IMR-90 (cell line): ENCODE measurements at regions not wholly inside any gene's neighbourhood (a gene's known extent, or its start where the extent isn't known, plus 50 kb on each side); places are given as distances from the start of the nearest gene placed in this dataset.
A peak's percentile ranks its signal among the peaks of the same experiment; 100 is the strongest.

Experiments used
- ATAC-seq: fragments of 200-7000 bp; cut with Tn5 transposase; 2 replicates; pipeline ENCODE4 v1.9.1; 2020; ENCODE audit warnings: low read depth, mild to moderate bottlenecking, moderate library complexity
- BruUV-seq: library from RNA; stranded (reverse); fragments of 400-500 nt; replicated peaks from 2 replicates; lab custom pipeline; 2021; lab: Mats Ljungman, UMichigan
- CTCF ChIA-PET: fragments of 300-600 bp; formaldehyde crosslinking; extraction: SDS; loops from one replicate; lab custom pipeline; 2021; ENCODE audit warnings: antibody characterized with exemption; lab: Yijun Ruan, JAX
- POLR2A ChIA-PET: fragments of 300-600 bp; sonication (Branson Sonifier 250); formaldehyde crosslinking; loops from one replicate; lab custom pipeline; 2022; ENCODE audit warnings: antibody characterized with exemption; ENCODE audit not compliant: unreplicated experiment; lab: Charles Lee
- DNase-seq: peaks from one replicate; pipeline ENCODE4 v3.0.0; 2013
- H2AFZ ChIP-seq: replicated peaks from 2 replicates; pipeline ENCODE3; 2013; ENCODE audit warnings: low read length, mild to moderate bottlenecking; ENCODE audit not compliant: poor library complexity
- H2AK5ac ChIP-seq: 2 replicates; pipeline ENCODE4 v1.6.1; 2013; ENCODE audit warnings: low read depth, low read length, inconsistent platforms
- H2AK9ac ChIP-seq: replicated peaks from 2 replicates; pipeline ENCODE3; 2013; ENCODE audit warnings: mild to moderate bottlenecking, low read depth, low read length, moderate library complexity; ENCODE audit not compliant: poor library complexity
- H2BK120ac ChIP-seq: 2 replicates; pipeline ENCODE4 v1.6.1; 2013; ENCODE audit warnings: low read depth, low read length, inconsistent platforms
- H2BK15ac ChIP-seq: 3 replicates; pipeline ENCODE4 v1.6.1; 2013; ENCODE audit warnings: low read depth, low read length, inconsistent platforms
- H2BK20ac ChIP-seq: 2 replicates; pipeline ENCODE4 v1.6.1; 2013; ENCODE audit warnings: low read depth, mild to moderate bottlenecking, inconsistent platforms, low read length, moderate library complexity
- H2BK5ac ChIP-seq: 2 replicates; pipeline ENCODE4 v1.6.1; 2013; ENCODE audit warnings: mild to moderate bottlenecking, low read depth, low read length, inconsistent platforms; ENCODE audit not compliant: poor library complexity, severe bottlenecking
- H3K14ac ChIP-seq: replicated peaks from 2 replicates; pipeline ENCODE4 v1.6.1; 2013; ENCODE audit warnings: low read depth, low read length, inconsistent platforms
- H3K18ac ChIP-seq: 2 replicates; pipeline ENCODE4 v1.6.1; 2013; ENCODE audit warnings: low read depth, low read length, control low read depth
- H3K23ac ChIP-seq: 2 replicates; pipeline ENCODE4 v1.6.1; 2013; ENCODE audit warnings: low read depth, low read length, inconsistent platforms
- H3K27ac ChIP-seq: 2 replicates; pipeline ENCODE4 v1.5.1; 2013; ENCODE audit warnings: mild to moderate bottlenecking, control low read depth, low read length; ENCODE audit not compliant: insufficient read depth
- H3K27me3 ChIP-seq: 2 replicates; pipeline ENCODE4 v1.6.1; 2013; ENCODE audit warnings: low read length; ENCODE audit not compliant: control insufficient read depth, insufficient read depth
- H3K36me3 ChIP-seq: 2 replicates; pipeline ENCODE4 v1.6.1; 2013; ENCODE audit warnings: low read length, mixed read lengths; ENCODE audit not compliant: control insufficient read depth, insufficient read depth
- H3K4ac ChIP-seq: 2 replicates; pipeline ENCODE4 v1.6.1; 2013; ENCODE audit warnings: low read depth, low read length, inconsistent platforms
- H3K4me1 ChIP-seq: 2 replicates; pipeline ENCODE4 v1.6.1; 2013; ENCODE audit warnings: low read length, mixed read lengths; ENCODE audit not compliant: control insufficient read depth, insufficient read depth
- H3K4me2 ChIP-seq: 2 replicates; pipeline ENCODE4 v1.6.1; 2013; ENCODE audit warnings: low read depth, mild to moderate bottlenecking, control low read depth, low read length, moderate library complexity
- H3K4me3 ChIP-seq: 2 replicates; pipeline ENCODE4 v1.5.1; 2013; ENCODE audit warnings: low read depth, mild to moderate bottlenecking, control low read depth, low read length, moderate library complexity; ENCODE audit not compliant: insufficient read depth
- H3K56ac ChIP-seq: 2 replicates; pipeline ENCODE4 v1.6.1; 2013; ENCODE audit warnings: low read length, inconsistent platforms; ENCODE audit not compliant: insufficient read depth; ENCODE audit errors: extremely low read depth
- H3K79me1 ChIP-seq, 2 experiments: 2 replicates each; pipeline ENCODE4 v1.6.1; 2013; ENCODE audit warnings: low read length in 2 of 2, inconsistent platforms in 1 of 2, low read depth in 1 of 2
- H3K9ac ChIP-seq: 2 replicates; pipeline ENCODE4 v1.6.1; 2013; ENCODE audit warnings: low read depth, low read length, control low read depth
- H3K9me1 ChIP-seq: 2 replicates; pipeline ENCODE4 v1.6.1; 2013; ENCODE audit warnings: low read length, inconsistent platforms; ENCODE audit not compliant: insufficient read depth
- H3K9me3 ChIP-seq: 2 replicates; pipeline ENCODE4 v1.6.1; 2013; ENCODE audit warnings: low read length; ENCODE audit not compliant: control insufficient read depth, insufficient read depth
- H4K20me1 ChIP-seq: 2 replicates; pipeline ENCODE4 v1.6.1; 2013; ENCODE audit warnings: low read length, inconsistent platforms; ENCODE audit not compliant: insufficient read depth
- H4K5ac ChIP-seq: 2 replicates; pipeline ENCODE4 v1.6.1; 2013; ENCODE audit warnings: mild to moderate bottlenecking, low read depth, low read length, control low read depth
- H4K8ac ChIP-seq, 2 experiments: 2 replicates each; pipeline ENCODE4 v1.6.1; 2013; ENCODE audit warnings: low read depth in 2 of 2, low read length in 2 of 2, control low read depth in 1 of 2, inconsistent platforms in 1 of 2
- H4K91ac ChIP-seq: 2 replicates; pipeline ENCODE4 v1.6.1; 2013; ENCODE audit warnings: low read depth, low read length, inconsistent platforms; ENCODE audit not compliant: insufficient read depth
- BHLHE40 ChIP-seq: fragments of 150-350 bp; IDR thresholded peaks from 2 replicates; pipeline ENCODE4 v1.6.1; 2016; ENCODE audit warnings: mild to moderate bottlenecking, low read depth, low read length
- CEBPB ChIP-seq: IDR thresholded peaks from 2 replicates; pipeline ENCODE4 v1.6.1; 2012; ENCODE audit warnings: low read depth, low read length, improper control_type of control experiment
- CHD1 ChIP-seq: IDR thresholded peaks from 2 replicates; pipeline ENCODE4 v1.6.1; 2012; ENCODE audit warnings: low read depth, low read length, improper control_type of control experiment
- CTCF ChIP-seq: conservative IDR thresholded peaks from 2 replicates; pipeline ENCODE4 v1.5.1; 2012; ENCODE audit warnings: mild to moderate bottlenecking, low read depth, low read length, improper control_type of control experiment
- ELK1 ChIP-seq: fragments of 150-350 bp; IDR thresholded peaks from 2 replicates; pipeline ENCODE4 v1.6.1; 2016; ENCODE audit warnings: low read depth, mild to moderate bottlenecking, low read length, moderate library complexity, borderline replicate concordance
- FOS ChIP-seq: fragments of 150-350 bp; IDR thresholded peaks from 2 replicates; pipeline ENCODE4 v1.6.1; 2016; ENCODE audit warnings: low read depth, low read length
- MAFK ChIP-seq: IDR thresholded peaks from 2 replicates; pipeline ENCODE4 v1.6.1; 2012; ENCODE audit warnings: low read depth, low read length, improper control_type of control experiment
- MAZ ChIP-seq: IDR thresholded peaks from 2 replicates; pipeline ENCODE4 v1.6.1; 2012; ENCODE audit warnings: low read depth, mild to moderate bottlenecking, low read length, improper control_type of control experiment, moderate library complexity, borderline replicate concordance
- MXI1 ChIP-seq: IDR thresholded peaks from 2 replicates; pipeline ENCODE4 v1.6.1; 2012; ENCODE audit warnings: low read depth, mild to moderate bottlenecking, low read length, moderate library complexity, borderline replicate concordance
- NFE2L2 ChIP-seq: fragments of 150-350 bp; IDR thresholded peaks from 2 replicates; pipeline ENCODE4 v1.6.1; 2016; ENCODE audit warnings: low read depth, mild to moderate bottlenecking, low read length
- POLR2A ChIP-seq: IDR thresholded peaks from 2 replicates; pipeline ENCODE4 v1.6.1; 2012; ENCODE audit warnings: mild to moderate bottlenecking, low read depth, low read length
- RAD21 ChIP-seq: IDR thresholded peaks from 2 replicates; pipeline ENCODE4 v1.6.1; 2012; ENCODE audit warnings: low read length, improper control_type of control experiment
- RCOR1 ChIP-seq: IDR thresholded peaks from 2 replicates; pipeline ENCODE4 v1.6.1; 2012; ENCODE audit warnings: mild to moderate bottlenecking, low read length, improper control_type of control experiment; ENCODE audit not compliant: insufficient replicate concordance
- RFX5 ChIP-seq: IDR thresholded peaks from 2 replicates; pipeline ENCODE4 v1.8.0; 2012; ENCODE audit warnings: low read depth, mild to moderate bottlenecking, low read length, moderate library complexity
- USF2 ChIP-seq: fragments of 150-350 bp; IDR thresholded peaks from 2 replicates; pipeline ENCODE4 v1.6.1; 2017; ENCODE audit warnings: mild to moderate bottlenecking, antibody characterized with exemption, low read length, low read depth
- WGBS, 2 experiments: methylation state at CpG; one replicate each; pipeline versions ENCODE4 v1.1.5 to v1.1.7; 2013; ENCODE audit warnings: missing lambda C conversion rate in 2 of 2; ENCODE audit not compliant: insufficient read length in 1 of 2; ENCODE audit errors: extremely low coverage in 2 of 2; 5-methylcytosine and 5-hydroxymethylcytosine counted together
- dilution Hi-C: fragments of 300-500 bp; cut with HindIII; formaldehyde crosslinking; loops from one replicate; pipeline ENCODE4 v1.14.3; 2018; ENCODE audit warnings: low sequenced_read_pairs; ENCODE audit not compliant: unreplicated experiment
- in situ Hi-C: fragments of 300-500 bp; cut with MboI; formaldehyde crosslinking; loops from 3 replicates; pipeline ENCODE4 v1.14.3; 2019; ENCODE audit warnings: low sequenced_read_pairs, inconsistent platforms, mixed read lengths
- intact Hi-C: fragments of 100-400 bp; cut with micrococcal nuclease; formaldehyde crosslinking; loops from 2 replicates; pipeline ENCODE4 v1.10.0; 2022

DNA sequence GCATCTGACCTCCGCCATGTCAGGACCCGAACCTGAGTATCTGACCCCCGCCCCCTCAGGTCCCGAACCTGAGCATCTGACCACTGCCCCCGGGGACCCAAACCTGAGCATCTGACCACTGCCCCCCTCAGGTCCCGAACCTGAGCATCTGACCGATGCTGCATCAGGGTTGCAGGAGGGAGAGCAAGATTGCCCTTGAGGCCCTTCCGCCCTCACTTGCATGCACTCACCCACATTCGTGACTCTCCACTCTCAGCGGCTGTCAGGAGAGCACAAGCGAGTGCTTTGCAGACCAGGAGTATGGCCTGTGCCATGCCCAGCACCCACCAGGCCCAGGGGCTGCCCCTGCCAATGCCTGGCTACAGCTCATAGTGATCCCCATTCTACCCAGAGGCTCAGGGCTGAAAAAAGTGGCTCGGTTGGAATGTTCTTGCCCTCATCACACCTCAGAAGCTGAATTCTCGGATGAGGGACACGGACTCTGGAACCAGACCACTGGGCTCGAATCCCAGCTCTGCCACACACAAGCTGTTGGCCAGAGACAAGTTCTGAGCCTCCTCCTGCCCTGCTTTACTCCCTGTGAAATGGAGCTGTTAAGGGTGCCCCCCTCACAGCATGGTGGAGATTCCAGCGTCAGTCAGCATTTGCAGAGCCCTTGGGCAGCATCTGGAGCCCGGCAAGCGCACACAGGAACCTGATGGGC lies 82.1 kb downstream of the DLL1 start:
- Histone ChIP-seq H2AK5ac (no peak overlapping the region), H2BK15ac (no peak overlapping the region), H3K9me1 (no peaks in the 10 kb centered on the region), H3K4ac (no peak overlapping the region), H2AK9ac (peak overlapping the region; percentile 39), H3K36me3 (no peaks in the 10 kb centered on the region), H3K18ac (no peak overlapping the region), H3K27me3 (no peaks in the 10 kb centered on the region), H4K5ac (no peak overlapping the region), H2BK5ac (no peak overlapping the region), H2AFZ (no peak overlapping the region), H4K91ac (no peak overlapping the region), H3K14ac (no peak overlapping the region), H2BK120ac (no peak overlapping the region), H3K4me2 (no peak overlapping the region), H3K79me1 (no peaks in the 10 kb centered on the region), H3K9me3 (peaks cover 34% of the 10 kb centered on the region), H3K4me3 (no peak overlapping the region), H4K20me1 (no peaks in the 10 kb centered on the region), H3K23ac (no peak overlapping the region), H3K9ac (no peak overlapping the region), H3K56ac (no peak overlapping the region), H3K27ac (no peak overlapping the region), H3K4me1 (no peaks in the 10 kb centered on the region), H4K8ac (no peak overlapping the region), H2BK20ac (no peak overlapping the region)
- intact Hi-C loops, result no loop called here
- dilution Hi-C loops, result no loop called here
- TF ChIP-seq CTCF (no peak), RCOR1 (no peak), FOS (no peak), RAD21 (no peak), MXI1 (no peak), MAZ (no peak), POLR2A (no peak), RFX5 (no peak), CEBPB (no peak), BHLHE40 (no peak), CHD1 (no peak), ELK1 (no peak), USF2 (no peak), NFE2L2 (no peak), MAFK (no peak)
- in situ Hi-C loops, result no loop called here
- POLR2A ChIA-PET, result no interaction called here
- ATAC-seq (no peak), DNase-seq (no peak)
- CTCF ChIA-PET, result no interaction called here
- no TSS peak for BruUV-seq
- 54% methylated on average over 8 of the region's 18 CpGs; no CpG with 5 or more reads in 1 of the 2 experiments for WGBS, 2 experiments
